ENCODE measurements at regions not wholly inside any gene's neighbourhood (a gene's known extent, or its start where the extent isn't known, plus 50 kb on each side); places are given as distances from the start of the nearest gene placed in this dataset.

DNA sequence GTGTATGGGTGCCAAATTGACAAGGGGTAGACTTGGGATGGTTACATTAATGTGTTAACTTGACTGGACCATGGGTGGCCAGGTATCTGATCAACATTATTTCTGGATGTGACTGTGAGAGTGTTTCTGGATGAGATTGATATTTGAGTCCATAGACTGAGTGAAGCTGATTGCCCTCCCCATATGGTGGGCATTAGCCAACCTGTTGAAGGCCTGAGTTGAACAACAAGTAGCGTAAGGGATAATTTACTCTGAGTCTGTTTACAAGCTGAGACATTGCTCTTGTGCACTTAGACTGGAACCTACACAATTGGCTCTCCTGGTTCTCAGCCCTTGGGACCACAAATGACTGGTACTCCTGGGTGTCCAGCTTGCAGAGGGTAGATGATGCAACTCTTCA, 240.1 kb downstream of the ASXL3 start:
- TF ChIP-seq, protein P1, sequence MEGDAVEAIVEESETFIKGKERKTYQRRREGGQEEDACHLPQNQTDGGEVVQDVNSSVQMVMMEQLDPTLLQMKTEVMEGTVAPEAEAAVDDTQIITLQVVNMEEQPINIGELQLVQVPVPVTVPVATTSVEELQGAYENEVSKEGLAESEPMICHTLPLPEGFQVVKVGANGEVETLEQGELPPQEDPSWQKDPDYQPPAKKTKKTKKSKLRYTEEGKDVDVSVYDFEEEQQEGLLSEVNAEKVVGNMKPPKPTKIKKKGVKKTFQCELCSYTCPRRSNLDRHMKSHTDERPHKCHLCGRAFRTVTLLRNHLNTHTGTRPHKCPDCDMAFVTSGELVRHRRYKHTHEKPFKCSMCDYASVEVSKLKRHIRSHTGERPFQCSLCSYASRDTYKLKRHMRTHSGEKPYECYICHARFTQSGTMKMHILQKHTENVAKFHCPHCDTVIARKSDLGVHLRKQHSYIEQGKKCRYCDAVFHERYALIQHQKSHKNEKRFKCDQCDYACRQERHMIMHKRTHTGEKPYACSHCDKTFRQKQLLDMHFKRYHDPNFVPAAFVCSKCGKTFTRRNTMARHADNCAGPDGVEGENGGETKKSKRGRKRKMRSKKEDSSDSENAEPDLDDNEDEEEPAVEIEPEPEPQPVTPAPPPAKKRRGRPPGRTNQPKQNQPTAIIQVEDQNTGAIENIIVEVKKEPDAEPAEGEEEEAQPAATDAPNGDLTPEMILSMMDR (IDR thresholded peaks at IDR 0.05; ENCODE audit: extremely low read depth, missing control alignments): no peak
- no peak for DNase-seq (ENCODE audit: low spot score)

DNA sequence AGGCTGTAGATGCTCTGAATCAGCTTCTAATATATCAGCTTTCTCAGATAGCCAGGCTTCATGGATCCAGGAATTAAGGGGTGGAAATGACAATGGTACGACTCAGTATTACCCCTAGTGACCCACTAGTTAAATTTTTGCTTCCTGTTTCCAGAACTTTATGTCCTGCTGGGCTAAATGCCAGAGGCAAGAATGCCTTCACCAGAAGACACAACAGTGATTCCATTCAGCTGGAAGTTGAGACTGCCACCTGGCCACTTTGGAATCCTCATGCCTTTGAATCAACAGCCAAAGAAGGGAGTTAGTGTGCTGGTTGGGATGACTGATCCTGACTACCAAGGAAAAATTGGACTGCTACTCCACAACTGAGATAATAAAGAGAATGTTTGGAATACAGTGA, 239.1 kb downstream of the ASXL3 start:
- TF ChIP-seq, protein P1 (IDR thresholded peaks at IDR 0.05; ENCODE audit: extremely low read depth, missing control alignments): no peak
- DNase-seq (ENCODE audit: low spot score): no peak

DNA sequence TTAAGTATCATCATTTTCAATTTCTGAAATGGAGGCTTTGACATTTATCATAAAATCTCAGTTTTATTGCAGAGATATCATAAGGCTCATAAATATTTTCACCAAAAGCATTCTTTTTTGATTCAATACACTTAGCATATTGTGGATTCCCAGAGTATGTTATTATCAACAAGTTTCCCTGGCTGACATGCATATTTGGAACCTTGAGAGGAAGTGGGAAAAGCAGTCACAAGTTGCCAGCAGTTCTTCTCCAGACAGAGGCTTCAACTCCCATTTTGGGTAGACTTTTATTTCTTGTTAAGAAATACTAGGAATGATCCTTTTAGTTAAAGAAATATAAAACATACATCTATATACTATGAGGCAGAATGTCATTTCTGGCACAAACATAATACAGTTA, 236.5 kb downstream of the ASXL3 start:
- no peak for DNase-seq (ENCODE audit: low spot score)
- TF ChIP-seq, protein P1 (IDR thresholded peaks at IDR 0.05; ENCODE audit: extremely low read depth, missing control alignments): no peak

DNA sequence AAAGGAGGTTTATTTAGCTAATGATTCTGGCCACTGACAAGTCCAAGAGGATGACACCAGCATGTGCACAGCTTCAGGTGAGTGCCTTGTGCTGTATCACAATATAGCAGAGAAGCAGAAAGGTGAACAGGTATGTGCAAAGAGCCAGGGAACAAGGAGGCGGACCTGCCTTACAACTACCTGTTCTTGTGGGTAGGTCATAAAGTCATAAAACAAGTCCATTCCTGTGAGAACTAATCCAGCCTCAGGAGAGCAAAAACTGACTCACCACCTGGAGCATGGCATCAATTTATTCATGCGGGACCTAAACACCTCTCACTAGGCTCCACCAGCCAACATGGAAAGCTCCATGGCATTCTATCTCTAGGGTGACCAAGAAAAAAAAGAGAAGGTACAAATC, 234.2 kb downstream of the ASXL3 start:
- no peak for DNase-seq (ENCODE audit: low spot score)

DNA sequence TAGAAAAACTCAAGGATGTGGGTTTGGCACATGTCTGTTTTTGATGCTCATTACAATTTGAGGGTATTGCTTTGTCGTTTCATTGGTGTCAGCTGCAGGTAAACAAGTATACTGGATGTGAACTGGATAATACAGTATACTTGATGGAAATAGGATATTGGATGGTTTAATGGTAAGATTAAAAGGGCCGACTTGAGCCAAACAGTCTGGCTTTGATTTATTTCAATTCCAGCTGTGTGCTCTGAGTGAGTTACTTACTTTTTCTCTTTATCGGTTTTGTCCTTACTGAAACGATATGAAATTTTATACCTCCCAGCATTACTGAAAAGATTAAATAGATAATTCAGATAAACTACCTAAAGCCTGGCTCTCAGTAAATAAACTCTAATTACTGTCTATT, 227.6 kb downstream of the ASXL3 start:
- DNase-seq (ENCODE audit: low spot score): no peak
- TF ChIP-seq, protein P1 (IDR thresholded peaks at IDR 0.05; ENCODE audit: extremely low read depth, missing control alignments): no peak

More for the DNA sequence above, 234.2 kb downstream of the ASXL3 start:
- TF ChIP-seq, protein P1 (IDR thresholded peaks at IDR 0.05; ENCODE audit: extremely low read depth, missing control alignments): no peak

DNA sequence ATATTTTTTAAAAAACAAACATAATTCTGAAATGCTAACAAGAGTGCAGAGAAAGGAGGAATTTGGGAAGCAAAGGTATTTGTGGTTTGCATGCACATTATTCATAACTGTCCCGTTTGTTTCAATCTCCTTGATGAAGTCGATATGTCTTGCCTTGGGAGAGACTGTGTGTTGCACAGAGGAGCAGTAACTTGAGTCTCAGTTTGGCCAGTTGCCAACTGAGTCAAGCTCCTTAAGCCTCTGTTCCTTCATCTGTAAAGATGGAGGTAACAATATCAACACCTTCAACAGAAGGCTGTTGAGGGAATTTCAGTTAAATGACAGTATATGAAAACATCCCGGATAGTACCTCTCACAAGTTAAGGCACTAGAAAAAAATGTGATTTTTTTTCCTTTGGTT, 226.2 kb downstream of the ASXL3 start:
- DNase-seq (ENCODE audit: low spot score): no peak
- TF ChIP-seq, protein P1 (IDR thresholded peaks at IDR 0.05; ENCODE audit: extremely low read depth, missing control alignments): no peak

DNA sequence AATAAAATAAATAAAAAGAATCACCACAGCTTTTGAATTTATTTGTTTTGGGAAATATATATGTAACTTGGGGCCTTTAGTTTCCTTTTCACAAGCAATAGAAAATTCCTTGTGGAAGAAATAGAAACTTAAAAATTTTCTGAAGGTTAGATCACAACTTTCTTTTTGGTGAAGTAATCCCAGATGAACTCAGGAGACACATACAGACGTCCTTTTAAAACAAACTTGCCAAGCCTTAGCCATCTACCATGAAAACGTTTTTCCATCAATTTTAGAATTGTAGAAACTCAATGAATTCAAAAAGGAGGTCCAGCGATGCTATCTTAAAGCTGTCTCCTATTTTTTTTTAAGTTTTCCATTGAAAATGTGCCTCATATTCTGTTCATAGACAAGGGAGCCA, 225.6 kb downstream of the ASXL3 start:
- TF ChIP-seq, protein P1 (IDR thresholded peaks at IDR 0.05; ENCODE audit: extremely low read depth, missing control alignments): no peak

More for the DNA sequence above, 225.6 kb downstream of the ASXL3 start:
- DNase-seq (ENCODE audit: low spot score): no peak

Measured in GM20000 (cell line).